ENCODE measurements at regions not wholly inside any gene's neighbourhood (a gene's known extent, or its start where the extent isn't known, plus 50 kb on each side); places are given as distances from the start of the nearest gene placed in this dataset.

DNA sequence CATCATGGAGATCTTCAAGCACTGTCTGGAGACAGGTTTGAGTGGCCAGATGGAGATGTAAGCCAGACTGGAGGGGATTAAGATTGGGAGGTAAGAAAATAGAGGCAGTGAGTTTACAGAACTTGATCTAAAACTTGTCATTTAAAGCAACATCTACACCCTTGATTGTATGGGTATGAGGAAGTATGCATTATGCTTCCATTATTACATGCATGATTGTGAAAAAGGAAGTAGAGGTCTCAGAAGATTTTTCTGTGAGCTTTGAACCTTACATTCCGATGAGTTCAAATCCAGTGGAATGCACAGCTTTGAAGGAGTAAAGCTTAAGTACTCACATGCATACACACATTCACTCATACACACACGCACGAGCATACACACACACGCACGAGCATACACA lies 550.8 kb downstream of the MED13L start:
- Histone ChIP-seq H2AFZ (ENCODE audit: low read length) (no peak overlapping the region), H3K27me3 (ENCODE audit: insufficient read depth, low read length) (no peaks in the 10 kb centered on the region), H4K20me1 (ENCODE audit: insufficient read depth, low read length) (no peaks in the 10 kb centered on the region), H3K27ac (ENCODE audit: low read depth, low read length, poor library complexity, severe bottlenecking) (no peak overlapping the region), H3K4me2 (ENCODE audit: low read length) (no peak overlapping the region), H3K4me3 (ENCODE audit: low read depth, low read length, poor library complexity, severe bottlenecking) (no peak overlapping the region), H3F3A (ENCODE audit: insufficient read depth, low read length) (no peaks in the 10 kb centered on the region), H3K9ac (ENCODE audit: low read length) (no peak overlapping the region), H3K36me3 (ENCODE audit: insufficient read depth, low read length) (no peaks in the 10 kb centered on the region), H3K79me2 (ENCODE audit: insufficient read depth, low read length) (no peaks in the 10 kb centered on the region), H3K9me2 (ENCODE audit: low read depth, low read length) (no peaks in the 10 kb centered on the region), H3K9me3 (ENCODE audit: low read length) (no peaks in the 10 kb centered on the region), H3K4me1 (ENCODE audit: insufficient read depth, low read length, severe bottlenecking) (no peaks in the 10 kb centered on the region)
- TF ChIP-seq, protein P1, sequence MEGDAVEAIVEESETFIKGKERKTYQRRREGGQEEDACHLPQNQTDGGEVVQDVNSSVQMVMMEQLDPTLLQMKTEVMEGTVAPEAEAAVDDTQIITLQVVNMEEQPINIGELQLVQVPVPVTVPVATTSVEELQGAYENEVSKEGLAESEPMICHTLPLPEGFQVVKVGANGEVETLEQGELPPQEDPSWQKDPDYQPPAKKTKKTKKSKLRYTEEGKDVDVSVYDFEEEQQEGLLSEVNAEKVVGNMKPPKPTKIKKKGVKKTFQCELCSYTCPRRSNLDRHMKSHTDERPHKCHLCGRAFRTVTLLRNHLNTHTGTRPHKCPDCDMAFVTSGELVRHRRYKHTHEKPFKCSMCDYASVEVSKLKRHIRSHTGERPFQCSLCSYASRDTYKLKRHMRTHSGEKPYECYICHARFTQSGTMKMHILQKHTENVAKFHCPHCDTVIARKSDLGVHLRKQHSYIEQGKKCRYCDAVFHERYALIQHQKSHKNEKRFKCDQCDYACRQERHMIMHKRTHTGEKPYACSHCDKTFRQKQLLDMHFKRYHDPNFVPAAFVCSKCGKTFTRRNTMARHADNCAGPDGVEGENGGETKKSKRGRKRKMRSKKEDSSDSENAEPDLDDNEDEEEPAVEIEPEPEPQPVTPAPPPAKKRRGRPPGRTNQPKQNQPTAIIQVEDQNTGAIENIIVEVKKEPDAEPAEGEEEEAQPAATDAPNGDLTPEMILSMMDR (IDR thresholded peaks at IDR 0.05; ENCODE audit: low read length): no peak
- no peak for TF ChIP-seq EZH2 (IDR thresholded peaks at IDR 0.05; ENCODE audit: borderline replicate concordance, low read length)

- H4K20me1 ChIP-seq (ENCODE audit: insufficient read depth, low read length): no peaks in the 10 kb centered on the region
- H3K9me3 ChIP-seq (ENCODE audit: low read length): no peaks in the 10 kb centered on the region
- no peaks in the 10 kb centered on the region for H3K9me2 ChIP-seq (ENCODE audit: low read depth, low read length)
Measured at GRCh38 chr12:115722181-115722580, 555.3 kb downstream of the MED13L start.

GRCh38 chr12:115716551-115716950 lies 560.9 kb downstream of the MED13L start:
- Histone ChIP-seq H3K79me2 (ENCODE audit: insufficient read depth, low read length) (no peaks in the 10 kb centered on the region), H2AFZ (ENCODE audit: low read length) (no peak overlapping the region), H3K9me3 (ENCODE audit: low read length) (no peaks in the 10 kb centered on the region), H3K4me1 (ENCODE audit: insufficient read depth, low read length, severe bottlenecking) (no peaks in the 10 kb centered on the region), H3K4me2 (ENCODE audit: low read length) (no peak overlapping the region), H3K9ac (ENCODE audit: low read length) (no peak overlapping the region), H3K27me3 (ENCODE audit: insufficient read depth, low read length) (no peaks in the 10 kb centered on the region), H3F3A (ENCODE audit: insufficient read depth, low read length) (no peaks in the 10 kb centered on the region), H3K4me3 (ENCODE audit: low read depth, low read length, poor library complexity, severe bottlenecking) (no peak overlapping the region), H4K20me1 (ENCODE audit: insufficient read depth, low read length) (no peaks in the 10 kb centered on the region), H3K27ac (ENCODE audit: low read depth, low read length, poor library complexity, severe bottlenecking) (no peak overlapping the region), H3K9me2 (ENCODE audit: low read depth, low read length) (no peaks in the 10 kb centered on the region), H3K36me3 (ENCODE audit: insufficient read depth, low read length) (no peaks in the 10 kb centered on the region)
- TF ChIP-seq EZH2 (IDR thresholded peaks at IDR 0.05; ENCODE audit: borderline replicate concordance, low read length): no peak
- TF ChIP-seq, protein P1 (IDR thresholded peaks at IDR 0.05; ENCODE audit: low read length): no peak

More at GRCh38 chr12:115722181-115722580, 555.3 kb downstream of the MED13L start:
- Histone ChIP-seq H3K4me1 (ENCODE audit: insufficient read depth, low read length, severe bottlenecking) (no peaks in the 10 kb centered on the region), H3K9ac (ENCODE audit: low read length) (no peak overlapping the region), H3K27ac (ENCODE audit: low read depth, low read length, poor library complexity, severe bottlenecking) (no peak overlapping the region), H3K36me3 (ENCODE audit: insufficient read depth, low read length) (no peaks in the 10 kb centered on the region), H3K27me3 (ENCODE audit: insufficient read depth, low read length) (no peaks in the 10 kb centered on the region), H3F3A (ENCODE audit: insufficient read depth, low read length) (no peaks in the 10 kb centered on the region), H2AFZ (ENCODE audit: low read length) (no peak overlapping the region), H3K4me3 (ENCODE audit: low read depth, low read length, poor library complexity, severe bottlenecking) (no peak overlapping the region), H3K4me2 (ENCODE audit: low read length) (no peak overlapping the region), H3K79me2 (ENCODE audit: insufficient read depth, low read length) (no peaks in the 10 kb centered on the region)
- TF ChIP-seq, protein P1 (IDR thresholded peaks at IDR 0.05; ENCODE audit: low read length): no peak
- TF ChIP-seq EZH2 (IDR thresholded peaks at IDR 0.05; ENCODE audit: borderline replicate concordance, low read length): no peak

Data from OCI-LY1 (cell line).